HG03103 (cell line): ENCODE measurements at regions not wholly inside any gene's neighbourhood (a gene's known extent, or its start where the extent isn't known, plus 50 kb on each side); places are given as distances from the start of the nearest gene placed in this dataset.
"Not testable (repeated sequence)": the region's sequence is repeated elsewhere in the genome, so short reads cannot be mapped to it uniquely, and the experiment has no call there.

Experiments
- ATAC-seq: cut with Tn5 transposase; IDR thresholded peaks from one replicate; pipeline ENCODE4 v1.9.1; 2021; ENCODE audit warnings: low read depth; ENCODE audit not compliant: unreplicated experiment

DNA sequence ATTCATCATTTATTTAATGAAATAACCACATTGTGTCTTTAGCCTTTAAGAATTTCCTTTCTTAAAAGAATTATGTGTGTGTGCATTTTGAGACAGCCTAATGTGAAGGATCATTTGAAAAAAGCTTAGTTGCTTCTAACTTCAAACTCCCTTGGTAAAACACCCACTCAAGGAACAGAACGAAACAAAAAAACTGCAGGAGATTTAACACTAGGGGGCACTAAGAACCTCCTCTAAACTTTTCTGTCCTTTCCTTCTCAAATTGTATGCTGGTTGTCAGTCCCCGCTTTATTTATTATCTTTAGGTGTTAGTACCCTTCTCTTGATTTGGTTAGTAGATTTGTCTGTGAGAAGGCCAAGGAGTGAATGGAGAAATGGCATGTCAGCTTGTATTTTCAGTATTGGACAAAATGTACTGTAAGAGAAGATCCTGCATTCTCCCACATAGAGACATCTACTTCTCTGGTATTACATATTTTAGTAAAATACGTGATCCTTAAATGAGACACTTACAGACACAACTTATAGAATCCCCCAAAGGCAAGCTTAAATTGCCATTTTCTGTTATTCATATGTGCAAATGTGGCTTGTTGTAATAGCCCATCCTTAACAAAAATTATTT lies 229.7 kb downstream of the MRPS30 start:
- peak; percentile 66 for ATAC-seq

GRCh38 chr5:45042283-45042682 lies 233.5 kb downstream of the MRPS30 start:
- no peak for ATAC-seq

GRCh38 chr5:45057564-45057963 lies 248.8 kb downstream of the MRPS30 start:
- no peak for ATAC-seq

GRCh38 chr5:45060724-45061123 lies 252.0 kb downstream of the MRPS30 start:
- no peak for ATAC-seq

DNA sequence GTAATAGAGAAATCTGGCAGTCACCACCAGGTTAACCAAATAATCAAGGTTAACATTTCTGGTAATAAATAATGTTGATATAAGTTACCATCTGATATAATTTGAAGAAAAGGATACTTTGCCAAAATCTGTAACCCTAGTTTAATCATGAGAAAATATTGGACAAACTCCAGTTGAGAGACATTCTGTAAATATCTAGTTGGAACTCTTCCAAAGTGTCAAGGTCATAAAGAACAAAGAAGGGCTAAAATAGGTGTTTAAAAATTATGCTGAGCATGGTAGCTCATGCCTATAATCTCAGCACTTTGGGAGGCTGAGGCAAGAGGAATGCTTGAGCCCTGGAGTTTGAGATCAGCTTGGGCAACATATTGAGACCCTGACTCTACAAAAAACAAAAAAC lies 253.3 kb downstream of the MRPS30 start:
- ATAC-seq: no peak

DNA sequence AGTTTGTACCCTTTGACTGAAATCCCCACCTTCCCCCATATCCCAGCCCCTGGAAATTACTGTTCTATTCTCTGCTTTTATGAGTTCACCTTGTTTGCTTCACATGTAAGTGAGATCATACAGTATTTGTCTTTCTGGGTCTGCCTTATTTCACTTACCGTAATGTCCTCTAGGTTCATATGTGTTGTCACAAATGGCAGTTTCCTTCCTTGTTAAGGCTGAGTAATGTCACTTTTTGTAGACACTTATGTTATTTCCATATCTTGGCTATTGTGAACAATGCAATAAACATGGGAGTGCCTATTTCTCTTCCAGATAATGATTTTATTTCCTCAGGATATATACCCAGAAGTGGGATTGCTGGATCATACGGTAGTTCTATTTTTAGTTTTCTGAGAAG lies 272.3 kb downstream of the MRPS30 start:
- ATAC-seq: no peak

GRCh38 chr5:45089870-45090269 lies 281.1 kb downstream of the MRPS30 start:
- no peak for ATAC-seq

DNA sequence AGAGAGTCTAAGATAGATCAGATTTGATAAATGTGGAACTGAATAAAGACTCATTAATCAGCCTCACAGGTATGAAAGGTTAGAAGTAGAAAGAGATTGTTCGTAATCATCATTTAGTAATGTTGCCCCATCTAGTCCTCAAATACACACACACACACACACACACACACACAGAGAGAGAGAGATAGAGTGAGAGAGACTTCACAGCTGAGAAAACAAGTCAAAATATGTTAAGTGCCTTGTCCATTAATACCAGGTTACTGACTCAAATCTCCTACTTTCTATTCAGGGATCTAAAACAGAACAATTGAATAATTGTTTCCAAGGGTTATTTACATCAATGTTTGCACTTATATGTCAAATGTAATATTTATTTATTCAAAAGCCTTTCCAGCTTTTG lies 284.6 kb downstream of the MRPS30 start:
- no peak for ATAC-seq

- no peak for ATAC-seq
These were observed 286.2 kb downstream of the MRPS30 start for GRCh38 chr5:45094876-45095440.

DNA sequence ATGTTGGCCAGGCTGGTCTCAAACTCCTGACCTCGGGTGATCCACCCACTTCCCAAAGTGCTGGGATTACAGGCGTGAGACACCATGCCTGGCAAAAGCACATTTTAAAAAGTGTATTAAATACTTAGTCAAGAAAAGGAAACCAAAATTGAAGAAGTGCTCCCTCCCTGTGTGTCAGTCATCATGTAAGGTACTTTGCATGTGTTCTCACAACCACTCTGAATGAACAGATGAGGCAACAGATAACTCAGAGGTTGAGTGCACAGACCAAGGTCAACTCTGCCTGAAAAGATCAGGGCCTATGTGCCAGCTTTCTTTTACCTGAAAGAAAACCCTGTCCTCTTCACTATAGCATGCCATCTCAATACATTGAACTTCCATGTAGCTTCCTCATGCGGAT lies 289.7 kb downstream of the MRPS30 start:
- ATAC-seq: no peak

- no peak for ATAC-seq
These were observed 292.4 kb downstream of the MRPS30 start for GRCh38 chr5:45101146-45101545.

GRCh38 chr5:45105491-45105994 lies 296.8 kb downstream of the MRPS30 start:
- ATAC-seq: no peak

GRCh38 chr5:45109062-45109461 lies 300.3 kb downstream of the MRPS30 start:
- no peak for ATAC-seq

- no peak for ATAC-seq
These were observed 300.9 kb downstream of the MRPS30 start for GRCh38 chr5:45109636-45110035.

- no peak for ATAC-seq
These were observed 301.7 kb downstream of the MRPS30 start for GRCh38 chr5:45110399-45110798.

GRCh38 chr5:45113726-45114125 lies 305.0 kb downstream of the MRPS30 start:
- no peak for ATAC-seq

DNA sequence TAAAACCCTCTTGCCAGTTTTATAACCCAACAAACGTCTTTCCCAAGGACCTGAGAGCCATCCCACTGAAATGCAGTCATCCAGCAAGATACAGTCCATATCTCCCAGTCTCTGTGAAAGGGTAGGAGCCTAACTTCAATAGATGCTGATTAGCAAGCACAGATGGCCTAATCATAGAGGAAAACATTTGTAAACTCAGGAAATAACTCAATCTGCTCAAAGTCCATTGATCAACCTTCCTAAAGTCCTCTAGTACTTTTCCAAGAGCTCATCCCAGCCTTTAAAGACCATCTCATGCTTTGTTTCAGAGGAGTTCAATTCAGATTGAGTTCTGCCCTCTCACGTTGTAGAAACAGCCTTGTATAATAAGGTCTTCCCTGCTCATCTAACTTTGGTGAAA lies 324.2 kb downstream of the MRPS30 start:
- no peak for ATAC-seq

- no peak for ATAC-seq
These were observed 354.2 kb downstream of the MRPS30 start for GRCh38 chr5:45162974-45163373.

DNA sequence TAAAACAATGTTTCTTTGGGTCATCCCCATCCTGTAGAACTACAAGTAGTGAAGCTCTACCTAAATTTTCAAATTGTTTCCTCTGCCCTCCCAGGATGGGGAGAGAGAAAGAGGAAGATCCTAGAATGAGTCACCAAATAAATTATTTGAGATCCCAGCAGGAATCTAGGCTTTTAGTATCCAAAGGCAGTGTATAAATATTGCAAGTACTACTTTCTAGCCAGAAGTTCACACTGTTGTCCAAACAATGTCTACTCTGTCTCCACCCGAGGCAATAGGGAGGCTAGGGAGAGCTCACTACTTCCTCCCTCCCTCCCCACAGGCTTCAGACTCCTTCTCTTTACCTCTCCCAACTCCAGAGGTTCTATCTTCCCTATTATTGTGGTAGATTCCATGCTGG lies 362.8 kb downstream of the MRPS30 start:
- no peak for ATAC-seq

GRCh38 chr5:45172634-45173033 lies 363.9 kb downstream of the MRPS30 start:
- ATAC-seq: not testable (repeated sequence)

- ATAC-seq: no peak
These were observed 370.9 kb downstream of the MRPS30 start for GRCh38 chr5:45179686-45180085.

DNA sequence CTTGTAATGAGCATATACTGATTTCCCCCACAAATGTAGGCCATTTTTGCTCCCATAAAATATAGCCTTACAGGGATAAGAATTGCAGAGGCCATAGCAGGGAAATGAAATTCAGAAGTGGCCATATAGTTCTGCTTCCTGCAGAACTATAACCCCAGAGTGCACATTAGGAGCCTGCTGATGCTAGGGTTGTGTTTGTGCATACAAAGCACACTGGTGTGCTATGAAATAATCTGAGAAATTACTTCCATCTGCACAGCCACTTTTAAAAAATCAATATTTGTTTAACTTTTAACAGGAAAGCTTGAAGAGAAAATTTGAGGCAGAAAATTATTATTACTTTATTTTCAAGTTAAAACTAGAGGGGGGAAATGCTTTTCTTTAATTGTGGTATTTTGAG lies 380.3 kb downstream of the MRPS30 start:
- ATAC-seq: no peak

DNA sequence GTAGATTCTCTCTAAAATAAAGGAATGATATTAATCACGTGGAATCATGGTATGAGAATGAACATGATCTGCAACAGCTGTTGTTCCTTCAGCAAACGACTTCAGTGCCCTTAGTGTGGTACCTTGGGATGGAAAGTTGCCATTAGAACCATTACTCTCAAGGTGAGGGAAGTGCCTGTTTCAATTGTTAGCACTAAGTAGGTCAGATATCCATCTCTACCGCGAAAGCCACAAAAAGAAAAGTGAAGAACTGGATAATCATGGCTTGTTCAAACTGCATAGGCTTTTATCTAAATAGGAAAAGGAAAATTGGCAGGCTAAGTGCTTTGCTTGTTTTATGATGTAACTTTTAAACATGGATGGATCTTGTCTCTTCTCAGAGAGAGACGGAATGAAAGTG lies 380.7 kb downstream of the MRPS30 start:
- ATAC-seq: no peak
